ENCODE measurements at regions not wholly inside any gene's neighbourhood (a gene's known extent, or its start where the extent isn't known, plus 50 kb on each side); places are given as distances from the start of the nearest gene placed in this dataset.

DNA sequence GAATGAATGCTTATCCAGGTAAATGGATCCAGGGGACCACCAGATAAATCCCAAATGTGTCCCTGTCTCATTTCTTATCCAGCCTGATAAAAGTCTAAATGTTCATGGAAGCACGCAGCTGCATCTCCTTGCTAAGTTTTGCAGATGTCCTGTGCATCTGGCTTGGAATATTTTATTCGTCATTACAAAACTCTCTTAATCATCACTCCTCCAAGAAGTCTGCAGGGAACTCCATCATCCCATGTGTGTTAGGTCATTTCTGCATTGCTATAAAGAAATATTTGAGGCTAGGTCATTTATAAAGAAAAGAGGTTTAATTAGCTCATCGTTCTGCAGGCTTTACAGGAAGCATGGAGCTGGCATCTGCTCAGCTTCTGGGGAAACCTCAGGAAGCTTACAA, 297.2 kb downstream of the HS3ST1 start:
- no peak overlapping the region for H3K4me3 Mint-ChIP-seq
- no peaks in the 10 kb centered on the region for H3K36me3 ChIP-seq (ENCODE audit: control insufficient read depth, insufficient read depth, low read length)
- peaks cover 0 to 5% of the 10 kb centered on the region in 2 donors for H3K27me3 Mint-ChIP-seq (ENCODE audit: low read depth in 2 of 2)
- ATAC-seq (no peak), DNase-seq (no peak)
- H3K27ac Mint-ChIP-seq = no peak overlapping the region
- intact Hi-C loops (cut with micrococcal nuclease) = no loop called here
- no peak overlapping the region for H3K4me3 ChIP-seq (ENCODE audit: low read length)
- H3K27me3 ChIP-seq (ENCODE audit: control insufficient read depth, insufficient read depth, low read length) = no peaks in the 10 kb centered on the region
- 93% methylated on average over 2 of the region's 3 CpGs for WGBS (ENCODE audit: insufficient coverage)
- no peaks in the 10 kb centered on the region for H3K4me1 Mint-ChIP-seq
- no peaks in the 10 kb centered on the region for H3K36me3 Mint-ChIP-seq
- TF ChIP-seq, protein P1, sequence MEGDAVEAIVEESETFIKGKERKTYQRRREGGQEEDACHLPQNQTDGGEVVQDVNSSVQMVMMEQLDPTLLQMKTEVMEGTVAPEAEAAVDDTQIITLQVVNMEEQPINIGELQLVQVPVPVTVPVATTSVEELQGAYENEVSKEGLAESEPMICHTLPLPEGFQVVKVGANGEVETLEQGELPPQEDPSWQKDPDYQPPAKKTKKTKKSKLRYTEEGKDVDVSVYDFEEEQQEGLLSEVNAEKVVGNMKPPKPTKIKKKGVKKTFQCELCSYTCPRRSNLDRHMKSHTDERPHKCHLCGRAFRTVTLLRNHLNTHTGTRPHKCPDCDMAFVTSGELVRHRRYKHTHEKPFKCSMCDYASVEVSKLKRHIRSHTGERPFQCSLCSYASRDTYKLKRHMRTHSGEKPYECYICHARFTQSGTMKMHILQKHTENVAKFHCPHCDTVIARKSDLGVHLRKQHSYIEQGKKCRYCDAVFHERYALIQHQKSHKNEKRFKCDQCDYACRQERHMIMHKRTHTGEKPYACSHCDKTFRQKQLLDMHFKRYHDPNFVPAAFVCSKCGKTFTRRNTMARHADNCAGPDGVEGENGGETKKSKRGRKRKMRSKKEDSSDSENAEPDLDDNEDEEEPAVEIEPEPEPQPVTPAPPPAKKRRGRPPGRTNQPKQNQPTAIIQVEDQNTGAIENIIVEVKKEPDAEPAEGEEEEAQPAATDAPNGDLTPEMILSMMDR (IDR thresholded peaks at IDR 0.05) = no peak
- H3K4me1 ChIP-seq (ENCODE audit: control insufficient read depth, insufficient read depth, low read length) = no peaks in the 10 kb centered on the region
- H3K27ac ChIP-seq (ENCODE audit: low read length) = no peak overlapping the region
- peaks cover 2% of the 10 kb centered on the region in 2 donors for H3K9me3 Mint-ChIP-seq
- no peaks in the 10 kb centered on the region for H3K9me3 ChIP-seq (ENCODE audit: control insufficient read depth, insufficient read depth, low read length)

DNA sequence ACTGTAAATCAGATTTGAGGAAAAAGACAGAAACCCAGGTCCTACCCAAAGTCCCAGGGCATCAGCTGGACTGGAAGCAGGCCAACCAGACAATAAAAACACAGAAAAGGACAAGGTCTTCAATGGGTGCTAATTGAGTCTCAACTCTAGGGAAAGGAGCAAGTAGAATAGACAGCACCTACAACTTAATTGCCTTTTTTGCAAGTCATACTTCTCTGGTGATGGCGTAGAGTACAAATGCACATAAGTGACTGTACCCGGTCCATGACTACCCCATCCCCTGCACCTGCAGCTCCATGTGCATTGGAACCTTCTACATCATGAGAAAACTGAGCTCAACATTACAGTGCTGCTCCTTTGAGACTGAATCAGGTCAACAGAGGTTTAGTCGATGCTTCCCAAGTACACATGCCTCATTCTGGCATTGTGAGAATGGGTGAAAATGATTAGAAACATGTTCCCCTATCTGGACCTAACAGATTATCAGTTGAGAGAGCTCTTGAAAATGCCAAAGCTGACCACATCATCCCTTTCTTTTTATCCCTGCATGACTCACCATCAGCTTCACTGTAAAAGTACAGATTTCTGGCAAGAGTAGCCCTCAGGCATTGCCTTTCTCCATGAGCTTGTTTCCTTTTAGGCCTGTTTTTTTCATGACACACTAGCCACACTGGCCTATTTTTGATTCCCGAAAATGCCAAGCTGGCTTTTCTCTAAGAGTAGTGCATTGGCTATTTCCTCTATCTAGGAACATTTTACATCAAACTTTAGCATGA, 298.3 kb downstream of the HS3ST1 start:
- H3K36me3 Mint-ChIP-seq = no peaks in the 10 kb centered on the region
- no peaks in the 10 kb centered on the region for H3K4me1 Mint-ChIP-seq
- no peaks in the 10 kb centered on the region for H3K9me3 ChIP-seq (ENCODE audit: control insufficient read depth, insufficient read depth, low read length)
- no peaks in the 10 kb centered on the region for H3K36me3 ChIP-seq (ENCODE audit: control insufficient read depth, insufficient read depth, low read length)
- WGBS (ENCODE audit: insufficient coverage) = 93% methylated on average over 4 of the region's 4 CpGs
- DNase-seq (no peak), ATAC-seq (no peak)
- no peaks in the 10 kb centered on the region for H3K27me3 ChIP-seq (ENCODE audit: control insufficient read depth, insufficient read depth, low read length)
- peaks cover 0 to 10% of the 10 kb centered on the region in 2 donors for H3K27me3 Mint-ChIP-seq (ENCODE audit: low read depth in 2 of 2)
- H3K4me3 Mint-ChIP-seq = no peak overlapping the region
- no peak overlapping the region for H3K27ac ChIP-seq (ENCODE audit: low read length)
- H3K9me3 Mint-ChIP-seq = peaks cover 2% of the 10 kb centered on the region in 2 donors
- H3K4me3 ChIP-seq (ENCODE audit: low read length) = no peak overlapping the region
- intact Hi-C loops (cut with micrococcal nuclease) = no loop called here
- no peak overlapping the region for H3K27ac Mint-ChIP-seq
- TF ChIP-seq, protein P1 (IDR thresholded peaks at IDR 0.05) = no peak
- no peaks in the 10 kb centered on the region for H3K4me1 ChIP-seq (ENCODE audit: control insufficient read depth, insufficient read depth, low read length)

DNA sequence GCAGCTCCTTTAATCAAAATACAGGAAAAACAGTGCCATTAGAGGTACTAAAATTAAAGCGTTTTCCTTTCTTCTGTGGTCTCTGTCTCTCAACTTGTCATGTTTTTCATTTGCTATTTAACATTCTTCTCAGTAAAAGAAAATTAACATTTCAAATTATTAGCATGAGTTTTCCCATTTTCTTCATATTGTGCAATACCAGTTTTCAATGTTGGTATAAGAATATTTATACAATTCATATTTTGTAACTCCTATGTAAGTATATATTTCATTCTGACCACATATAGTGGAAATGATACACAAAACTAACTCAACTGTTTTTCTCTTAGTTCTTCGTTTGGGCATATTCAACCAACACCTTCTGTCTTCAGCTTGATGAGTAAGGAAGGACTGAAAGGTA, 308.3 kb downstream of the HS3ST1 start:
- no peak for DNase-seq
- peaks cover 2% of the 10 kb centered on the region for H3K9me3 ChIP-seq (ENCODE audit: control insufficient read depth, insufficient read depth, low read length)
- no peak overlapping the region for H3K4me3 ChIP-seq (ENCODE audit: low read length)
- H3K4me3 Mint-ChIP-seq = no peak overlapping the region
- H3K4me1 ChIP-seq (ENCODE audit: control insufficient read depth, insufficient read depth, low read length) = no peaks in the 10 kb centered on the region
- no peaks in the 10 kb centered on the region for H3K9me3 Mint-ChIP-seq
- no peak overlapping the region for H3K27ac Mint-ChIP-seq
- H3K4me1 Mint-ChIP-seq = no peaks in the 10 kb centered on the region
- TF ChIP-seq, protein P1 (IDR thresholded peaks at IDR 0.05) = no peak
- H3K27ac ChIP-seq (ENCODE audit: low read length) = no peak overlapping the region
- no peaks in the 10 kb centered on the region for H3K36me3 ChIP-seq (ENCODE audit: control insufficient read depth, insufficient read depth, low read length)
- no peaks in the 10 kb centered on the region for H3K36me3 Mint-ChIP-seq
- intact Hi-C loops (cut with micrococcal nuclease) = no loop called here
- no peak for ATAC-seq
- H3K27me3 ChIP-seq (ENCODE audit: control insufficient read depth, insufficient read depth, low read length) = no peaks in the 10 kb centered on the region
- 60% methylated on average over 1 of the region's 2 CpGs for WGBS (ENCODE audit: insufficient coverage)
- peaks cover 0 to 8% of the 10 kb centered on the region in 2 donors for H3K27me3 Mint-ChIP-seq (ENCODE audit: low read depth in 2 of 2)

DNA sequence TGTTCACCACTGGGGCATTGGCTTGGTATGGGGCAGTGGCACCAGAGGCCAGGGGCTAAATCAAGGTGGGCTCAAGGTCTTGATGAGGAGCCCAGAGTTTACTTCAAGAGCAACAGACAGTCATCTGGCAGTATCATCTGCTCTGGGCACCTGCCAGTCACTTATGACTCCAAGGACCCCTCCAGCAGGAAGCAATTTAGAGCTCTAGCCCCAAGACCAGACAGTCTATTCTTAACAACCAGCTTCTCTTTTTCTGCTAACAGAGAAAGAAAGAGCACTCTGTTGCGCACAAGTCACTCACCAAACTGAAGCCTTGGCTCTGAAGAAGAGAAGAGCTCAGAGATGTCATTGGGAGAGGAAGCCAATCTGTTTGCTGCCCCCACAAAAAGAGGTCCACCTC, 309.2 kb downstream of the HS3ST1 start:
- WGBS (ENCODE audit: insufficient coverage) = no CpG with 5 or more reads among the region's 1 CpG
- Mint-ChIP-seq H3K27me3 (ENCODE audit: low read depth in 2 of 2) (peaks cover 0 to 7% of the 10 kb centered on the region in 2 donors), H3K4me1 (no peaks in the 10 kb centered on the region), H3K27ac (no peak overlapping the region), H3K36me3 (no peaks in the 10 kb centered on the region), H3K9me3 (no peaks in the 10 kb centered on the region), H3K4me3 (no peak overlapping the region)
- intact Hi-C loops (cut with micrococcal nuclease) = no loop called here
- Histone ChIP-seq H3K27me3 (ENCODE audit: control insufficient read depth, insufficient read depth, low read length) (no peaks in the 10 kb centered on the region), H3K4me3 (ENCODE audit: low read length) (no peak overlapping the region), H3K36me3 (ENCODE audit: control insufficient read depth, insufficient read depth, low read length) (no peaks in the 10 kb centered on the region), H3K9me3 (ENCODE audit: control insufficient read depth, insufficient read depth, low read length) (peaks cover 2% of the 10 kb centered on the region), H3K4me1 (ENCODE audit: control insufficient read depth, insufficient read depth, low read length) (no peaks in the 10 kb centered on the region), H3K27ac (ENCODE audit: low read length) (no peak overlapping the region)
- no peak for ATAC-seq
- TF ChIP-seq, protein P1 (IDR thresholded peaks at IDR 0.05) = no peak
- no peak for DNase-seq
